ENCODE measurements at regions not wholly inside any gene's neighbourhood (a gene's known extent, or its start where the extent isn't known, plus 50 kb on each side); places are given as distances from the start of the nearest gene placed in this dataset.

DNA sequence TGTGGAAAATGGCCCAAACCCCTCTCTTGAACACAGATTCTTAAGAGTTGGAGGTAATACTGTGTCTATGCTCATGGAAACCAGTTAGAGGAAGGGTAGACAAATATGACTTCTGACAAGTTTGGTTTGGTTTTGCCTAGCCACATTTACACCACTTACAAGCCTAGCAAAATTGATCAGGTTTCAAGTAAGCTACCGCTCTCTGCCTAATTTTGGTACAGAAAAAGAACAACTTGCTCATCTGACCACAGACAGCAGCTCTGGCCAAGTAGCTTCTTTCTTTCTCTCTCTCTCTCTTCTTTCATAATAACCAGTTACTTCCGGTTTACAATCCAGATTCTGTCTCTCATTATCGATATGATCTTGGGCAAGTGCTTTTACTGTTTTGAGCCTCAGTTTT is 260.0 kb downstream of the GLUD2 start (continued):
- no peak for TF ChIP-seq HLTF (IDR thresholded peaks at IDR 0.05)

DNA sequence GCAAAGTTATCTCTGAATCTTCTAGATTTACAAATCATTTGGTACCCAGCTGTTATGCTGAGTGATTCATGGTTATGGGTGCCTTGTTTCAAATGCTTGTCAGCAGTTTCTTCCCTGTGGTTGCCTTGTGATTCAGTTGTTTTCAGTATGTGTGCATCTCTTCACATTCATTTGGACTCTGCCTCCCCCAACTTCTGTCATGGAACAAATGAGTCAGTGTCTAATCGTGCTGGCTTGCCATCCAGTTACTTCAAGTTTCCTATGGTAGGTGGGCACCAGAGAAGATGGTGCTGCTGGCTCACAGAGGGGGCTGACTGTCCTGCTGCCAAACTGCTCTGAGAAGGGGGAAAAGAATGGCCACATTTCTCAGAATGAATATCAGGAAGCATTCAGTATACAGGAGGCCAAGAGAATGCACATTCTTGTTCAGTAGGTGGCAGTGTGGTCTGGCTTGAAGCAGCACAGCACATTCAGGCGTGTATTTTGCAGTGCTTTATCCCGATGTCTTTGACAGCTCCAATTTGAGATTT is 260.9 kb downstream of the GLUD2 start:
- peak; percentile 19 for FAIRE-seq
- peak; percentile 90 for ATAC-seq
- Histone ChIP-seq H4K20me1 (replicated peaks; ENCODE audit: control insufficient read depth, insufficient read depth, low read length) (peaks cover 7% of the 10 kb centered on the region), H3K36me3 (ENCODE audit: control insufficient read depth, insufficient read depth, low read length) (no peaks in the 10 kb centered on the region), H3K79me2 (ENCODE audit: control insufficient read depth, insufficient read depth, low read length) (peaks cover 5% of the 10 kb centered on the region; the same call in 2 of the 3 replicates), H3K4me3 (no peak overlapping the region), H3K9ac (ENCODE audit: insufficient read depth in 1 of 2, low read depth in 2 of 2, low read length in 2 of 2) (no peak overlapping the region), H3K4me1 (replicated peaks in 1 of 2; ENCODE audit: control insufficient read depth in 2 of 2, insufficient read depth in 2 of 2, low read length in 2 of 2) (peaks cover 0 to 5% of the 10 kb centered on the region in 2 experiments; a peak in 2 of 5 replicates), H3K4me2 (ENCODE audit: insufficient read depth, low read length) (no peak overlapping the region), H2AFZ (ENCODE audit: low read depth, low read length) (no peak overlapping the region), H3K27me3 (ENCODE audit: control insufficient read depth in 2 of 2, insufficient read depth in 2 of 2, low read length in 2 of 2) (no peaks in the 10 kb centered on the region), H3K9me1 (ENCODE audit: control insufficient read depth, insufficient read depth, low read length) (no peaks in the 10 kb centered on the region), H3K9me3 (replicated peaks; ENCODE audit: control insufficient read depth, insufficient read depth, low read depth, low read length) (no peaks in the 10 kb centered on the region), H3K27ac (ENCODE audit: extremely low read depth, low read depth, low read length) (no peak overlapping the region; the same call in 2 of the 3 replicates)
- WGBS (ENCODE audit: insufficient coverage, low coverage, missing lambda C conversion rate), result 10% methylated on average over 3 of the region's 3 CpGs
- TF ChIP-seq FOSL1 (tag; conservative IDR thresholded peaks at IDR 0.05) (peak; percentile 88), ZNF57 (CRISPR knock-in tag; IDR thresholded peaks at IDR 0.05) (no peak), RHOXF2B (CRISPR knock-in tag; conservative IDR thresholded peaks at IDR 0.05) (no peak), BRCA1 (IDR thresholded peaks at IDR 0.05) (no peak), BRCA1 (CRISPR knock-in tag; IDR thresholded peaks at IDR 0.05) (no peak), RAD21 (CRISPR knock-in tag; conservative IDR thresholded peaks at IDR 0.05 in 1 of 2, IDR thresholded peaks at IDR 0.05 in 1 of 2) (peak in 1 of 2 experiments; percentile 44; a peak in 2 of 4 replicates), SMARCE1 (IDR thresholded peaks at IDR 0.05) (0 out of 2 replicates have a peak, but pooled peaks have one; percentile 14), ZNF316 (IDR thresholded peaks at IDR 0.05) (peak; percentile 42), BACH1 (tag; IDR thresholded peaks at IDR 0.05) (no peak), MEIS2 (IDR thresholded peaks at IDR 0.05; ENCODE audit: partially characterized antibody) (peak; percentile 72), ZC3H11A (IDR thresholded peaks at IDR 0.05; ENCODE audit: low read depth, low read length) (no peak), ZFP1 (CRISPR knock-in tag; IDR thresholded peaks at IDR 0.05) (no peak), MAFG (tag; conservative IDR thresholded peaks at IDR 0.05) (peak; percentile 58), CBFA2T3 (IDR thresholded peaks at IDR 0.05) (0 out of 2 replicates have a peak, but pooled peaks have one; percentile 3), C11orf30 (IDR thresholded peaks at IDR 0.05; ENCODE audit: low read depth) (peak; percentile 37; the same call in 1 of the 2 replicates), JUND (IDR thresholded peaks at IDR 0.05; ENCODE audit: borderline replicate concordance, low read depth, low read length) (no peak), JUND (tag; IDR thresholded peaks at IDR 0.05; ENCODE audit: borderline replicate concordance, low read depth, low read length) (peak; percentile 69; the same call in 1 of the 3 replicates)
- TF ChIP-seq, protein P1, sequence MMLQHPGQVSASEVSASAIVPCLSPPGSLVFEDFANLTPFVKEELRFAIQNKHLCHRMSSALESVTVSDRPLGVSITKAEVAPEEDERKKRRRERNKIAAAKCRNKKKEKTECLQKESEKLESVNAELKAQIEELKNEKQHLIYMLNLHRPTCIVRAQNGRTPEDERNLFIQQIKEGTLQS (IDR thresholded peaks at IDR 0.05), result peak; percentile 45
- TF ChIP-seq, protein P1 (CRISPR knock-in tag; conservative IDR thresholded peaks at IDR 0.05), result no peak
- TF ChIP-seq, protein P2, sequence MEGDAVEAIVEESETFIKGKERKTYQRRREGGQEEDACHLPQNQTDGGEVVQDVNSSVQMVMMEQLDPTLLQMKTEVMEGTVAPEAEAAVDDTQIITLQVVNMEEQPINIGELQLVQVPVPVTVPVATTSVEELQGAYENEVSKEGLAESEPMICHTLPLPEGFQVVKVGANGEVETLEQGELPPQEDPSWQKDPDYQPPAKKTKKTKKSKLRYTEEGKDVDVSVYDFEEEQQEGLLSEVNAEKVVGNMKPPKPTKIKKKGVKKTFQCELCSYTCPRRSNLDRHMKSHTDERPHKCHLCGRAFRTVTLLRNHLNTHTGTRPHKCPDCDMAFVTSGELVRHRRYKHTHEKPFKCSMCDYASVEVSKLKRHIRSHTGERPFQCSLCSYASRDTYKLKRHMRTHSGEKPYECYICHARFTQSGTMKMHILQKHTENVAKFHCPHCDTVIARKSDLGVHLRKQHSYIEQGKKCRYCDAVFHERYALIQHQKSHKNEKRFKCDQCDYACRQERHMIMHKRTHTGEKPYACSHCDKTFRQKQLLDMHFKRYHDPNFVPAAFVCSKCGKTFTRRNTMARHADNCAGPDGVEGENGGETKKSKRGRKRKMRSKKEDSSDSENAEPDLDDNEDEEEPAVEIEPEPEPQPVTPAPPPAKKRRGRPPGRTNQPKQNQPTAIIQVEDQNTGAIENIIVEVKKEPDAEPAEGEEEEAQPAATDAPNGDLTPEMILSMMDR (IDR thresholded peaks at IDR 0.05 in 2 of 3, conservative IDR thresholded peaks at IDR 0.05 in 1 of 3; ENCODE audit: insufficient read depth in 2 of 3, low read depth in 1 of 3, low read length in 3 of 3), result peak; percentile 36 to 46 (median 41); a peak in 5 of 6 replicates
- DNase-seq (ENCODE audit: extremely low read depth in 1 of 4, low spot score in 3 of 4), result peak in 3 of 4 experiments; percentile 5 to 38 (median 13)
- intact Hi-C loops (cut with micrococcal nuclease) (no loop called here), in situ Hi-C loops (cut with MboI) (no loop called here)
- no TSS peak for BruUV-seq (replicated peaks)
- ChIA-PET POLR2A (no interaction called here), CTCF (ENCODE audit: low intra/inter-chr PET ratio) (interaction anchor here (0.6 kb wide), 1 partner anchor 111 kb away, joined by 3 read pairs; no protein-coding TSS in a partner anchor)

Measured in K562 (cell line).